ENCODE measurements at regions not wholly inside any gene's neighbourhood (a gene's known extent, or its start where the extent isn't known, plus 50 kb on each side); places are given as distances from the start of the nearest gene placed in this dataset.

DNA sequence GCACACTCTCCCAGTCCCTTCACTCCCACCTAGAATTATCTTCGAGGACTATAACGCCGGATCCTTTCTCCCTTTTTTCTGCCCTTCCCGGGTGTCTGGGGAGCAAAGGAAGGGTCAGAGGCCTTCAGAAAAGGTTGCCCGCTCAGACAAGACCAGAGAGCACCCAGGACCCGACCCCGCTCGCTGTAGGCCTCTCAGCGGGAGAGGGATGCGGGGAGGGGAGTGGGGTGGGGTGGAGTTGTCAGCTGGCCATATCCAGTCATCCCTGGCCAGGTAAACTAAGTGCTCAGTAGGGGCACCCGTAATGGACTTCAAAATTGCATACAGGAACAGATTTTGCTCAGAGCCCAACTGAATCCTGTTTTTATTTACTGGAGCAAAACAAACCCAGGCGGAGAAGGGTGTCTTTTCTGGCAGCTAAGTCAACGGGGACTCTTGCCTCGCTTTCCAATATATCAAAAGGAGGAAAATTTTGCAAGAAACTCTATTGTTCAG is 65.0 kb downstream of the NOL4 start:
- no peak for TF ChIP-seq CTCF (IDR thresholded peaks at IDR 0.05)
- peaks cover 3% of the 10 kb centered on the region for H3K9me3 Mint-ChIP-seq
- H3K27me3 Mint-ChIP-seq (ENCODE audit: low read depth, poor library complexity), result peaks cover 48% of the 10 kb centered on the region
- peak overlapping the region; percentile 83 for H3K4me3 Mint-ChIP-seq
- no peaks in the 10 kb centered on the region for H3K36me3 Mint-ChIP-seq (ENCODE audit: low read depth)
- no peak overlapping the region for H3K27ac Mint-ChIP-seq
- peak; percentile 3 for DNase-seq
- peaks cover 7% of the 10 kb centered on the region for H3K4me1 Mint-ChIP-seq

GRCh38 chr18:34158881-34159690 is 65.6 kb downstream of the NOL4 start:
- Mint-ChIP-seq H3K27me3 (ENCODE audit: low read depth, poor library complexity) (peaks cover 51% of the 10 kb centered on the region), H3K9me3 (peaks cover 3% of the 10 kb centered on the region), H3K4me1 (peaks cover 7% of the 10 kb centered on the region), H3K36me3 (ENCODE audit: low read depth) (no peaks in the 10 kb centered on the region), H3K27ac (no peak overlapping the region), H3K4me3 (peak overlapping the region; percentile 83)
- peak; percentile 35 for TF ChIP-seq CTCF (IDR thresholded peaks at IDR 0.05)
- DNase-seq, result peak; percentile 85

- peaks cover 30% of the 10 kb centered on the region for H3K27me3 Mint-ChIP-seq (ENCODE audit: low read depth, poor library complexity)
- peaks cover 5% of the 10 kb centered on the region for H3K4me1 Mint-ChIP-seq
- DNase-seq, result no peak
- TF ChIP-seq CTCF (IDR thresholded peaks at IDR 0.05), result no peak
- no peaks in the 10 kb centered on the region for H3K36me3 Mint-ChIP-seq (ENCODE audit: low read depth)
- no peak overlapping the region for H3K4me3 Mint-ChIP-seq
- H3K27ac Mint-ChIP-seq, result no peak overlapping the region
- H3K9me3 Mint-ChIP-seq, result peaks cover under 1% of the 10 kb centered on the region
These were observed 71.0 kb downstream of the NOL4 start for GRCh38 chr18:34153711-34154110.

GRCh38 chr18:34131006-34131405 is 93.7 kb downstream of the NOL4 start:
- H3K9me3 Mint-ChIP-seq, result no peaks in the 10 kb centered on the region
- no peak for TF ChIP-seq CTCF (IDR thresholded peaks at IDR 0.05)
- no peaks in the 10 kb centered on the region for H3K36me3 Mint-ChIP-seq (ENCODE audit: low read depth)
- no peaks in the 10 kb centered on the region for H3K4me1 Mint-ChIP-seq
- H3K27me3 Mint-ChIP-seq (ENCODE audit: low read depth, poor library complexity), result no peaks in the 10 kb centered on the region
- no peak overlapping the region for H3K27ac Mint-ChIP-seq
- no peak overlapping the region for H3K4me3 Mint-ChIP-seq
- DNase-seq, result no peak

GRCh38 chr18:34128436-34128835 is 96.3 kb downstream of the NOL4 start:
- Mint-ChIP-seq H3K9me3 (no peaks in the 10 kb centered on the region), H3K36me3 (ENCODE audit: low read depth) (no peaks in the 10 kb centered on the region), H3K4me3 (no peak overlapping the region), H3K27ac (no peak overlapping the region), H3K27me3 (ENCODE audit: low read depth, poor library complexity) (no peaks in the 10 kb centered on the region), H3K4me1 (no peaks in the 10 kb centered on the region)
- no peak for TF ChIP-seq CTCF (IDR thresholded peaks at IDR 0.05)
- no peak for DNase-seq

DNA sequence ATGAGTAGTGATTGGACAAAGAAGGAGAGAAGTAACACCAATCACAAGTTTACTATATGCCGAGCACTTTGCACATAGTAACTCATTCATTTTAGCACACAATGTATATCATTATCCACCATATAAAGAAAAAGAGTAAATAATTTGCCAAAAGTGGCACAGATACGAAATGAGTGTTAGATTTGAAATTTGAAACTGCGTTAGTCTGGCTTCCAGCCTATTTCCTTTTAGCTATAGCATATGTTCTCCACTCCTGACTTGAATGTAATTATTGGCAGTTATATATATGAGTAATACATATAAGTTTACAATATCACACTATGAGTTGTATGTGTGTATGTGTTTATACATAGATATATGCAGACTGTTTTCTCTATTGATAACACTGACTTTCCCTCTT is 98.6 kb downstream of the NOL4 start:
- Mint-ChIP-seq H3K27me3 (ENCODE audit: low read depth, poor library complexity) (peaks cover 5% of the 10 kb centered on the region), H3K4me3 (no peak overlapping the region), H3K9me3 (no peaks in the 10 kb centered on the region), H3K27ac (no peak overlapping the region), H3K36me3 (ENCODE audit: low read depth) (no peaks in the 10 kb centered on the region), H3K4me1 (peaks cover 8% of the 10 kb centered on the region)
- no peak for TF ChIP-seq CTCF (IDR thresholded peaks at IDR 0.05)
- no peak for DNase-seq

Data from nephron progenitor cell (in vitro differentiated cells).